Progenitor cell of endocrine pancreas (in vitro differentiated cells): ENCODE measurements at regions not wholly inside any gene's neighbourhood (a gene's known extent, or its start where the extent isn't known, plus 50 kb on each side); places are given as distances from the start of the nearest gene placed in this dataset.

Experiments
- DNase-seq: peaks from one replicate; pipeline ENCODE4 v3.0.0; 2021; ENCODE audit warnings: low spot score; ENCODE audit not compliant: unreplicated experiment
- H3K27ac Mint-ChIP-seq: 2 replicates; pipeline ENCODE4 v1.8.0; 2021; ENCODE audit warnings: mild to moderate bottlenecking, moderate library complexity, mixed read lengths
- H3K27me3 Mint-ChIP-seq: 2 replicates; pipeline ENCODE4 v1.8.0; 2021; ENCODE audit warnings: mixed read lengths
- H3K36me3 Mint-ChIP-seq: 2 replicates; pipeline ENCODE4 v1.8.0; 2022; ENCODE audit warnings: mixed read lengths; ENCODE audit not compliant: insufficient read depth
- H3K4me1 Mint-ChIP-seq: 2 replicates; pipeline ENCODE4 v1.8.0; 2021; ENCODE audit warnings: low read depth, mixed read lengths
- H3K4me3 Mint-ChIP-seq: 2 replicates; pipeline ENCODE4 v1.8.0; 2021; ENCODE audit warnings: low read depth, mild to moderate bottlenecking, moderate library complexity, mixed read lengths
- H3K9me3 Mint-ChIP-seq: 2 replicates; pipeline ENCODE4 v1.8.0; 2021; ENCODE audit warnings: low read depth, mixed read lengths
- CTCF ChIP-seq: fragments of 200-600 bp; sonication (generic); IDR thresholded peaks from one replicate; pipeline ENCODE4 v1.5.0; 2021; ENCODE audit warnings: antibody characterized with exemption, mild to moderate bottlenecking; ENCODE audit not compliant: unreplicated experiment

- H3K36me3 Mint-ChIP-seq, result no peaks in the 10 kb centered on the region
- no peaks in the 10 kb centered on the region for H3K4me1 Mint-ChIP-seq
- no peaks in the 10 kb centered on the region for H3K27me3 Mint-ChIP-seq
- no peak overlapping the region for H3K4me3 Mint-ChIP-seq
- H3K9me3 Mint-ChIP-seq, result no peaks in the 10 kb centered on the region
- no peak for TF ChIP-seq CTCF
- no peak for DNase-seq
- H3K27ac Mint-ChIP-seq, result no peak overlapping the region
Measured at GRCh38 chr9:31389075-31389474, 995.4 kb upstream of the ACO1 start.

- Mint-ChIP-seq H3K27ac (no peak overlapping the region), H3K36me3 (no peaks in the 10 kb centered on the region)
- DNase-seq, result no peak
Measured at GRCh38 chr9:31390403-31391025, 993.9 kb upstream of the ACO1 start.

GRCh38 chr9:31393240-31393639 lies 991.2 kb upstream of the ACO1 start:
- H3K4me1 Mint-ChIP-seq, result peaks cover 7% of the 10 kb centered on the region
- no peak overlapping the region for H3K27ac Mint-ChIP-seq
- no peaks in the 10 kb centered on the region for H3K27me3 Mint-ChIP-seq
- TF ChIP-seq CTCF, result no peak
- H3K36me3 Mint-ChIP-seq, result no peaks in the 10 kb centered on the region
- no peaks in the 10 kb centered on the region for H3K9me3 Mint-ChIP-seq
- no peak overlapping the region for H3K4me3 Mint-ChIP-seq
- no peak for DNase-seq

More at GRCh38 chr9:31390403-31391025, 993.9 kb upstream of the ACO1 start:
- Mint-ChIP-seq H3K27me3 (no peaks in the 10 kb centered on the region), H3K4me1 (no peaks in the 10 kb centered on the region), H3K9me3 (no peaks in the 10 kb centered on the region), H3K4me3 (no peak overlapping the region)
- no peak for TF ChIP-seq CTCF

- Mint-ChIP-seq H3K4me1 (peaks cover 7% of the 10 kb centered on the region), H3K9me3 (no peaks in the 10 kb centered on the region), H3K36me3 (no peaks in the 10 kb centered on the region), H3K27me3 (no peaks in the 10 kb centered on the region), H3K4me3 (no peak overlapping the region), H3K27ac (no peak overlapping the region)
- DNase-seq, result no peak
- no peak for TF ChIP-seq CTCF
Measured at GRCh38 chr9:31394015-31394473, 990.4 kb upstream of the ACO1 start.

- H3K4me1 Mint-ChIP-seq, result peaks cover 4% of the 10 kb centered on the region
- H3K27ac Mint-ChIP-seq, result no peak overlapping the region
- peaks cover 1% of the 10 kb centered on the region for H3K36me3 Mint-ChIP-seq
- DNase-seq, result no peak
- no peaks in the 10 kb centered on the region for H3K27me3 Mint-ChIP-seq
- H3K9me3 Mint-ChIP-seq, result peaks cover 7% of the 10 kb centered on the region
- no peak for TF ChIP-seq CTCF
- H3K4me3 Mint-ChIP-seq, result no peak overlapping the region
Measured at GRCh38 chr9:31412081-31412480, 972.4 kb upstream of the ACO1 start.
